Small intestine (tissue), 7 donors: ENCODE measurements at regions not wholly inside any gene's neighbourhood (a gene's known extent, or its start where the extent isn't known, plus 50 kb on each side); places are given as distances from the start of the nearest gene placed in this dataset.
"Not testable (repeated sequence)": the region's sequence is repeated elsewhere in the genome, so short reads cannot be mapped to it uniquely, and the experiment has no call there.

Experiments used
- DNase-seq, 2 donors: peaks; one replicate each; pipeline versions ENCODE4 v3.0.0 to v3.0.0-alpha.2; 2013
- FAIRE-seq: peaks from 2 replicates; lab custom pipeline; 2012; peaks lifted over from hg19 to GRCh38; lab: Jason Lieb, UNC
- H3K27ac ChIP-seq, 3 donors: one replicate each; pipeline ENCODE4 v1.5.1; 2013; ENCODE audit warnings: low read length in 2 of 3, mild to moderate bottlenecking in 2 of 3, control low read depth in 1 of 3, inconsistent platforms in 1 of 3, low read depth in 1 of 3, moderate library complexity in 1 of 3
- H3K27me3 ChIP-seq, 3 donors: one replicate each; pipeline ENCODE4 v1.6.1; 2013; ENCODE audit warnings: low read length in 3 of 3, inconsistent platforms in 1 of 3; ENCODE audit not compliant: control insufficient read depth in 3 of 3, insufficient read depth in 3 of 3
- H3K36me3 ChIP-seq, 3 donors: one replicate each; pipeline ENCODE4 v1.6.1; 2013; ENCODE audit warnings: low read length in 3 of 3, inconsistent platforms in 1 of 3, low read depth in 1 of 3, mild to moderate bottlenecking in 1 of 3, moderate library complexity in 1 of 3; ENCODE audit not compliant: control insufficient read depth in 3 of 3, insufficient read depth in 2 of 3
- H3K4me1 ChIP-seq, 3 donors: one replicate each; pipeline ENCODE4 v1.6.1; 2013; ENCODE audit warnings: low read length in 2 of 3, inconsistent platforms in 1 of 3, low read depth in 1 of 3, mild to moderate bottlenecking in 1 of 3, moderate library complexity in 1 of 3; ENCODE audit not compliant: control insufficient read depth in 3 of 3, insufficient read depth in 2 of 3
- H3K4me3 ChIP-seq, 3 donors: one replicate each; pipeline ENCODE4 v1.5.1; 2013; ENCODE audit warnings: low read length in 3 of 3, control low read depth in 1 of 3, inconsistent platforms in 1 of 3, low read depth in 1 of 3, mild to moderate bottlenecking in 1 of 3, moderate library complexity in 1 of 3
- H3K9me3 ChIP-seq, 2 donors: one replicate each; pipeline ENCODE4 v1.6.1; 2013; ENCODE audit warnings: low read depth in 1 of 2, low read length in 1 of 2; ENCODE audit not compliant: control insufficient read depth in 2 of 2, insufficient read depth in 1 of 2
- WGBS, 3 donors: extraction: QIAGEN DNeasy Blood & Tissue Kit; methylation state at CpG; one replicate each; pipeline ENCODE4 v1.1.7; 2013; 5-methylcytosine and 5-hydroxymethylcytosine counted together
- donor health status: healthy with polysubstance abuse.
- donor health status: control.
- donor health status: control.
- donor health status: Bipolar disorder and iron deficiency.
- donor health status: healthy.

- Histone ChIP-seq H3K4me1 (no peaks in the 10 kb centered on the region), H3K27me3 (no peaks in the 10 kb centered on the region), H3K4me3 (no peak overlapping the region), H3K36me3 (no peaks in the 10 kb centered on the region), H3K9me3 (peaks cover 0 to 3% of the 10 kb centered on the region in 2 donors), H3K27ac (no peak overlapping the region)
- 85 to 99% (median 94%) methylated on average over 1 of the region's 1 CpG for WGBS, 3 donors
- DNase-seq (no peak), FAIRE-seq (no peak)
These were observed 55.1 kb upstream of the SEC24B start for GRCh38 chr4:109378511-109378910.

DNA sequence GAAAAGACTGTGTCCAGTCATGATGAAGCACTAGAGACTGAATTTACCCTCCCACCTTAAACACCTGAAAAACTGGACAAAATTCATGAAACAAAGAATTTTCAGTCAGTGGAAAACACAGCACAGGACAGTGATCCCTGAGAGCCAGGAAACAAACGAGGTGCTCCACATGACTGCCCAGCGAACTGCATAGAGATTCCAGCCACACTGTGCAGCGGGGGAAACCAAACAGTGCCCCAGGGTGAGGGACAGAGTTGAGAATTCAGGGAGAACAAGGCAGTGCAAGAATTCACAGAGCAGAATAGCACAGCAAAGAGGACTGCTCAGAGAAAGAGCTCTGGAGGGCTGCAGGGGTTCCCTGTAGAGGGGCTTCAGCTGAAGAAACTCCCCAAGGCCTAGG lies 55.5 kb upstream of the SEC24B start:
- Histone ChIP-seq H3K9me3 (peaks cover 0 to 3% of the 10 kb centered on the region in 2 donors), H3K4me1 (no peaks in the 10 kb centered on the region), H3K36me3 (no peaks in the 10 kb centered on the region), H3K27ac (no peak overlapping the region), H3K4me3 (no peak overlapping the region), H3K27me3 (no peaks in the 10 kb centered on the region)
- DNase-seq (no peak), FAIRE-seq (no peak)
- WGBS, 3 donors, result 74 to 85% (median 76%) methylated on average over 3 of the region's 3 CpGs

- no peak for FAIRE-seq
- Histone ChIP-seq H3K4me3 (no peak overlapping the region), H3K36me3 (no peaks in the 10 kb centered on the region), H3K4me1 (no peaks in the 10 kb centered on the region), H3K27ac (no peak overlapping the region), H3K27me3 (no peaks in the 10 kb centered on the region), H3K9me3 (peaks cover 0 to 3% of the 10 kb centered on the region in 2 donors)
- no peak for DNase-seq
- whole genome bisulfite sequencing, 3 donors, result 90 to 94% (median 91%) methylated on average over 8 of the region's 8 CpGs
These were observed 57.7 kb upstream of the SEC24B start for GRCh38 chr4:109375778-109376414.

GRCh38 chr4:109368661-109369060 lies 65.0 kb upstream of the SEC24B start:
- FAIRE-seq, result no peak
- 80 to 93% (median 84%) methylated on average over 3 of the region's 3 CpGs for WGBS, 3 donors
- H3K4me3 ChIP-seq, result no peak overlapping the region

GRCh38 chr4:109365939-109366338 lies 63.5 kb upstream of the COL25A1 start:
- 0 to 61% (median 22%) methylated on average over 1 of the region's 1 CpG for WGBS, 3 donors
- H3K4me1 ChIP-seq, result no peaks in the 10 kb centered on the region
- FAIRE-seq (no peak), DNase-seq (no peak)
- H3K27me3 ChIP-seq, result peaks cover 0 to 3% (median 0%) of the 10 kb centered on the region in 3 donors
- no peaks in the 10 kb centered on the region for H3K36me3 ChIP-seq
- H3K4me3 ChIP-seq, result no peak overlapping the region
- no peak overlapping the region for H3K27ac ChIP-seq
- H3K9me3 ChIP-seq, result no peaks in the 10 kb centered on the region

More at GRCh38 chr4:109368661-109369060, 65.0 kb upstream of the SEC24B start:
- no peaks in the 10 kb centered on the region for H3K4me1 ChIP-seq
- H3K27ac ChIP-seq, result no peak overlapping the region
- no peak for DNase-seq
- no peaks in the 10 kb centered on the region for H3K9me3 ChIP-seq
- H3K36me3 ChIP-seq, result no peaks in the 10 kb centered on the region
- H3K27me3 ChIP-seq, result peaks cover 0 to 3% (median 0%) of the 10 kb centered on the region in 3 donors

DNA sequence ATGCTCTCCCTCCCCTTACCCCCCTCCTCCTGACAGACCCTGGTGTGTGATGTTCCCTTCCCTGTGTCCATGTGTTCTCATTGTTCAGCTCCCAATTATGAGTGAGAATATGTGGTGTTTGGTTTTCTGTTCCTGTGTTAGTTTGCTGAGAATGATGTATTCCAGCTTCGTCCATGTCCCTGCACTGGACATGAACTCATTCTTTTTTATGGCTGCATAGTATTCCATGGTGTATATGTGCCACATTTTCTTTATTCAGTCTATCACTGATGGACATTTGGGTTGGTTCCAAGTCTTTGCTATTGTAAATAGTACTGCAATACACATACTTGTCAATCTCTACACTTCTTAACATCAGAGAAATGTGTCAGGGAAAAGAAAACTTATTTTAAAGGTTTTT lies 62.8 kb upstream of the COL25A1 start:
- H3K9me3 ChIP-seq, H3K27ac ChIP-seq, DNase-seq, H3K4me1 ChIP-seq, FAIRE-seq, H3K36me3 ChIP-seq, H3K27me3 ChIP-seq, H3K4me3 ChIP-seq: not testable (repeated sequence)
- 80 to 91% (median 81%) methylated on average over 1 of the region's 1 CpG for WGBS, 3 donors

- Histone ChIP-seq H3K27ac (no peak overlapping the region), H3K4me3 (no peak overlapping the region), H3K9me3 (no peaks in the 10 kb centered on the region), H3K36me3 (no peaks in the 10 kb centered on the region), H3K27me3 (peaks cover 0 to 2% (median 0%) of the 10 kb centered on the region in 3 donors), H3K4me1 (no peaks in the 10 kb centered on the region)
- DNase-seq (peak in 1 of 2 donors; percentile 6), FAIRE-seq (no peak)
- 46 to 73% (median 70%) methylated on average over 3 of the region's 3 CpGs for WGBS, 3 donors
These were observed 56.7 kb upstream of the COL25A1 start for GRCh38 chr4:109359040-109359646.

DNA sequence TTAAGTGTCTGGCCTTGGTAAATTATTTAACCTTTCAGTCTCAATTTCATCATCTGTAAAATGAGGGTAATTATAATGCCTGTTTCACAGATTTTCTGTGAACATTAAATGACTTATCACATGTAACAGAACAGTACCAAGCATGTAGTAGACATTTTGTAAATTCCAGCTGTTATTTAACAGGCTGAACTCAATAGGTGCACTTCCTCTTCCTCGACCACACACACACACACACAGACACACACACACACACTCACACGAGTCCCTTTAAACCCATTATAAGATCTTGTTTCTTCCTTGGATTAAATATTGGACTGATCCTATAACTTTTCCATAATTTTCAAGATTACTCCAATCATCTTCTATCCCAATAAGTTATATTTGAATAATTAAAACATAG lies 53.4 kb upstream of the COL25A1 start:
- Histone ChIP-seq H3K9me3 (no peaks in the 10 kb centered on the region), H3K27me3 (peaks cover 0 to 2% (median 0%) of the 10 kb centered on the region in 3 donors), H3K4me3 (no peak overlapping the region), H3K36me3 (no peaks in the 10 kb centered on the region), H3K4me1 (no peaks in the 10 kb centered on the region), H3K27ac (no peak overlapping the region)
- no peak for FAIRE-seq
- no peak for DNase-seq
- 41 to 47% (median 43%) methylated on average over 2 of the region's 2 CpGs for WGBS, 3 donors
